Occipital lobe (tissue), 1 donor: ENCODE measurements at regions not wholly inside any gene's neighbourhood (a gene's known extent, or its start where the extent isn't known, plus 50 kb on each side); places are given as distances from the start of the nearest gene placed in this dataset.
"Not testable (repeated sequence)": the region's sequence is repeated elsewhere in the genome, so short reads cannot be mapped to it uniquely, and the experiment has no call there.

Source experiments
- DNase-seq: peaks from one replicate; lab custom pipeline; 2025; lab: John Stamatoyannopoulos, UW

- no peak for DNase-seq
Observed at GRCh38 chr5:120994112-120994511, 530.0 kb downstream of the PRR16 start.

- DNase-seq: no peak
Observed at GRCh38 chr5:120999550-120999949, 535.5 kb downstream of the PRR16 start.

- no peak for DNase-seq
Observed at GRCh38 chr5:121006217-121006616, 542.1 kb downstream of the PRR16 start.

- DNase-seq: no peak
Observed at GRCh38 chr5:121008041-121008440, 543.9 kb downstream of the PRR16 start.

GRCh38 chr5:121009058-121009457 is 545.0 kb downstream of the PRR16 start:
- no peak for DNase-seq

- DNase-seq: no peak
Observed at GRCh38 chr5:121018004-121018403, 553.9 kb downstream of the PRR16 start.

- no peak for DNase-seq
Observed at GRCh38 chr5:121019106-121019505, 555.0 kb downstream of the PRR16 start.

GRCh38 chr5:121019734-121020133 is 555.6 kb downstream of the PRR16 start:
- no peak for DNase-seq

GRCh38 chr5:121021681-121022080 is 557.6 kb downstream of the PRR16 start:
- DNase-seq: no peak

GRCh38 chr5:121024416-121025311 is 560.6 kb downstream of the PRR16 start:
- no peak for DNase-seq

- no peak for DNase-seq
Observed at GRCh38 chr5:121025671-121026070, 561.6 kb downstream of the PRR16 start.

- DNase-seq: no peak
Observed at GRCh38 chr5:121027636-121028035, 563.5 kb downstream of the PRR16 start.

GRCh38 chr5:121029536-121030245 is 565.6 kb downstream of the PRR16 start:
- no peak for DNase-seq

GRCh38 chr5:121031491-121031890 is 567.4 kb downstream of the PRR16 start:
- no peak for DNase-seq

- DNase-seq: no peak
Observed at GRCh38 chr5:121033334-121033733, 569.2 kb downstream of the PRR16 start.

GRCh38 chr5:121038438-121038837 is 574.3 kb downstream of the PRR16 start:
- DNase-seq: no peak

- DNase-seq: no peak
Observed at GRCh38 chr5:121049971-121050370, 585.9 kb downstream of the PRR16 start.

GRCh38 chr5:121053055-121053985 is 589.2 kb downstream of the PRR16 start:
- DNase-seq: no peak

GRCh38 chr5:121055586-121055985 is 591.5 kb downstream of the PRR16 start:
- no peak for DNase-seq

- DNase-seq: not testable (repeated sequence)
Observed at GRCh38 chr5:121064241-121064640, 600.1 kb downstream of the PRR16 start.

GRCh38 chr5:121086671-121087070 is 622.6 kb downstream of the PRR16 start:
- no peak for DNase-seq

GRCh38 chr5:121087560-121087959 is 623.5 kb downstream of the PRR16 start:
- DNase-seq: no peak
